ENCODE measurements at regions not wholly inside any gene's neighbourhood (a gene's known extent, or its start where the extent isn't known, plus 50 kb on each side); places are given as distances from the start of the nearest gene placed in this dataset.

DNA sequence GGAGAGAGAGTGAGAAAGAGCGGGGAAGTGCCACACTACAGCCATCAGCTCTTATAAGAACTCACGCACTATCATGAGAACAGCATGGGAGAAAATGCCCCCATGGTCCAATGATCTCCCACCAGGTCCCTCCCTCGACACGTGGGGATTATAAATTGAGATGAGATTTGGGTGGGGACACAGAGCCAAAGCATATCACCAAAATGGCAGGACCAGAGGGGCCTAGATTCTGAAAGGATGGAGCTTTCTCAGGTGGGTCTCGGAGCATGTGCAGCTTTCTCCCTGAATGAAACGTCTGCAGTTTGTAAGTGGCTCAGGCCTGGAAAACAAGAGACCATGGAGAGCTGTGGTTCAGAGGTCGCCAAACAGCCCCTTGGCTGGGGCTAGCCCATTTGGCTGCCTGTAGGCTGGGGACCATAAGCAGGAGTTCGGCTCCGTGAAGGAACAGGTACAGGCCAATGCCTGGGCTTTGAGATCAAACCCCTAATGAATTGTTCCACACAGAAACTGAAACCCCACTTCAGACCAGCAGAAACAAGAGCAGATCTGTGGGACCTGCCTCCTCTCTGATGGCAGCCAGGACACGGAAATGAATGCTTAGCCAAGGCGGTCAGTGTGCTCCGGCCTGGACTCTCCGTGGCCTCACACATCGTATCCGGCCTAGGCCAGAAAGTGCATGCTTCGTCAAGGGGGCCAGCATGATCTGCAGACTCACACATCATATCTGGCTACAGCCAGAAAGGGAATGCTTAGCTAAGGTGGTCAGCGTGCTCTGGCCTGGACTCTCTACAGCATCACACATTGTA, 111.2 kb upstream of the TMEM18 start:
- no peaks in the 10 kb centered on the region for H3K36me3 ChIP-seq (ENCODE audit: control insufficient read depth, insufficient read depth, low read length)
- no peak overlapping the region for H3K27ac ChIP-seq (ENCODE audit: insufficient read depth, low read length, poor library complexity, severe bottlenecking)
- peaks cover 0 to 5% (median 0%) of the 10 kb centered on the region in 4 donors for H3K4me1 Mint-ChIP-seq
- H3K27me3 ChIP-seq (ENCODE audit: control insufficient read depth, insufficient read depth, low read length): no peaks in the 10 kb centered on the region
- no peaks in the 10 kb centered on the region for H3K9me3 Mint-ChIP-seq
- DNase-seq: no peak
- H3K27me3 Mint-ChIP-seq: peaks cover 8% of the 10 kb centered on the region
- H3K4me3 ChIP-seq (ENCODE audit: low read depth, low read length): no peak overlapping the region
- ATAC-seq (ENCODE audit: low read depth in 2 of 2): no peak
- H3K4me1 ChIP-seq (ENCODE audit: control insufficient read depth, insufficient read depth, low read length, poor library complexity, severe bottlenecking): no peaks in the 10 kb centered on the region
- no peak overlapping the region for H3K27ac Mint-ChIP-seq
- no peaks in the 10 kb centered on the region for H3K9me3 ChIP-seq (ENCODE audit: control insufficient read depth in 2 of 2, low read length in 2 of 2)
- H3K4me3 Mint-ChIP-seq: no peak overlapping the region
- H3K36me3 Mint-ChIP-seq: peaks cover 3% of the 10 kb centered on the region

DNA sequence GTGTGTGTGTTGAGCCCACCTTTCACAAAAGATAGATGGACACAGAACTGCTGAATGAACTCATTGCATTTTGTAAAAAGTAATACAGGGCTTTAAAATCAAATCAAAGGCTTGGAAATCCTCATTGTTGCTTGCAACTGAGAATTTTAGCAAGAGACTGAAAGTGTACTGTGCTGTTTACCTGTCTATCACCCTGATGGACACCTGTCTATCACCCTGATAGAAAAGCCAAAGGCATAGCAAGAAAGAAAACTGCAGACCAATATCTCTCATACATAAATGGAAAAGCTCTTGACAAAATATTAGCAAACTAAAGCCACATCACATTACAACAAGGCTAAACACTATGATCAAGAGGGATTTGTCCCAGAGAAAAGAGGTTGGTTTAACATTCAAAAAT, 107.5 kb upstream of the TMEM18 start:
- Mint-ChIP-seq H3K4me3 (no peak overlapping the region), H3K36me3 (peaks cover 3% of the 10 kb centered on the region)

DNA sequence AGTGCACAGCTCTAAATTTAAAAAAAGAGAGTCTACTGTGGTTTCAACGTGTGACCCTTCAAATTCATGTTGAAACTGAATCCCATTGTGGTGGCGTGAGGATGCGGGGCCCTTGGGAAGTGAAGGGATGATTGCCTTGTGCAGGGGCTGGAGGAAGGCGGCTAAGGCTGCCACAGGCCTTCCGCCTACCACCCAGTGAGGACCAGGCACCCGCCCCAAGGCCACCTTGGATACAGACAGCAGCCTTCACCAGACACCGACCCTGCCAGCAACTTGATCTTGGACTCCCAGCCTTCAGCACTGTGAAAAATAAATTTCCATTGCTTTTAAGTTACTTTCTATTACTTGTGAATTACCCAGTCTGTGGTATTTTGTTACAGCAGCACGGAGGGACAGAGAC, 103.4 kb upstream of the TMEM18 start:
- H3K4me1 ChIP-seq (ENCODE audit: control insufficient read depth, insufficient read depth, low read length, poor library complexity, severe bottlenecking): no peaks in the 10 kb centered on the region
- no peaks in the 10 kb centered on the region for H3K27me3 ChIP-seq (ENCODE audit: control insufficient read depth, insufficient read depth, low read length)
- no peak for ATAC-seq (ENCODE audit: low read depth in 2 of 2)
- H3K9me3 ChIP-seq (ENCODE audit: control insufficient read depth in 2 of 2, low read length in 2 of 2): no peaks in the 10 kb centered on the region
- Mint-ChIP-seq H3K27ac (no peak overlapping the region), H3K27me3 (peaks cover 5% of the 10 kb centered on the region), H3K36me3 (no peaks in the 10 kb centered on the region), H3K4me3 (peak overlapping the region in 1 of 4 donors; percentile 5), H3K4me1 (no peaks in the 10 kb centered on the region), H3K9me3 (peaks cover 0 to 2% (median 0%) of the 10 kb centered on the region in 7 donors)
- no peak for DNase-seq
- no peak overlapping the region for H3K27ac ChIP-seq (ENCODE audit: insufficient read depth, low read length, poor library complexity, severe bottlenecking)
- H3K4me3 ChIP-seq (ENCODE audit: low read depth, low read length): no peak overlapping the region
- no peaks in the 10 kb centered on the region for H3K36me3 ChIP-seq (ENCODE audit: control insufficient read depth, insufficient read depth, low read length)

More for the DNA sequence above, 107.5 kb upstream of the TMEM18 start:
- H3K27ac Mint-ChIP-seq: no peak overlapping the region
- ATAC-seq (ENCODE audit: low read depth in 2 of 2) (no peak), DNase-seq (no peak)
- no peaks in the 10 kb centered on the region for H3K4me1 Mint-ChIP-seq
- Histone ChIP-seq H3K27me3 (ENCODE audit: control insufficient read depth, insufficient read depth, low read length) (no peaks in the 10 kb centered on the region), H3K27ac (ENCODE audit: insufficient read depth, low read length, poor library complexity, severe bottlenecking) (no peak overlapping the region), H3K4me1 (ENCODE audit: control insufficient read depth, insufficient read depth, low read length, poor library complexity, severe bottlenecking) (no peaks in the 10 kb centered on the region), H3K36me3 (ENCODE audit: control insufficient read depth, insufficient read depth, low read length) (no peaks in the 10 kb centered on the region), H3K9me3 (ENCODE audit: control insufficient read depth in 2 of 2, low read length in 2 of 2) (no peaks in the 10 kb centered on the region), H3K4me3 (ENCODE audit: low read depth, low read length) (no peak overlapping the region)
- peaks cover 9% of the 10 kb centered on the region for H3K27me3 Mint-ChIP-seq
- H3K9me3 Mint-ChIP-seq: peaks cover 0 to 2% (median 0%) of the 10 kb centered on the region in 7 donors

DNA sequence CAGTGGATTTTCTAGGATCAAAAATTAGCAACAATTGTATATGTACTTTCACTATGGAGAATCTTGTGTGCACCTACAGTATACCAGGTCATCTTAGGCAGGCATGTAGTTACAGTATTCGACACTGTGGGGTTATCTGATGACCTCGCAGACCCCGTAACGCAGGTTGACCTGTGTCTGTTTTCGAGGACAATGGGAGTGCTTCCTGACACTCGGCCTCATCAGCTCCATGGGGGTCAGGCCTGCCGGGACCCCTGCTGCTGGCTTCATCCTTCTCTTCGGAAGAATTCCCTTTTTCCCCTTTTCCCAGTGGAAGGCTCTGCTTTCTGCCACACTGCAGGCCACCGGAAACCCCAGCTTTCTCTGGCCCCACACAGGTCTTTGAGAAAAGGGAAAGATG, 102.8 kb upstream of the TMEM18 start:
- ATAC-seq (ENCODE audit: low read depth in 2 of 2) (no peak), DNase-seq (no peak)
- Histone ChIP-seq H3K4me1 (ENCODE audit: control insufficient read depth, insufficient read depth, low read length, poor library complexity, severe bottlenecking) (no peaks in the 10 kb centered on the region), H3K27me3 (ENCODE audit: control insufficient read depth, insufficient read depth, low read length) (no peaks in the 10 kb centered on the region), H3K27ac (ENCODE audit: insufficient read depth, low read length, poor library complexity, severe bottlenecking) (no peak overlapping the region), H3K36me3 (ENCODE audit: control insufficient read depth, insufficient read depth, low read length) (no peaks in the 10 kb centered on the region), H3K4me3 (ENCODE audit: low read depth, low read length) (no peak overlapping the region), H3K9me3 (ENCODE audit: control insufficient read depth in 2 of 2, low read length in 2 of 2) (no peaks in the 10 kb centered on the region)
- H3K27me3 Mint-ChIP-seq: peaks cover 4% of the 10 kb centered on the region
- H3K27ac Mint-ChIP-seq: no peak overlapping the region
- peaks cover 0 to 2% (median 0%) of the 10 kb centered on the region in 7 donors for H3K9me3 Mint-ChIP-seq
- no peaks in the 10 kb centered on the region for H3K4me1 Mint-ChIP-seq
- no peaks in the 10 kb centered on the region for H3K36me3 Mint-ChIP-seq
- H3K4me3 Mint-ChIP-seq: no peak overlapping the region

DNA sequence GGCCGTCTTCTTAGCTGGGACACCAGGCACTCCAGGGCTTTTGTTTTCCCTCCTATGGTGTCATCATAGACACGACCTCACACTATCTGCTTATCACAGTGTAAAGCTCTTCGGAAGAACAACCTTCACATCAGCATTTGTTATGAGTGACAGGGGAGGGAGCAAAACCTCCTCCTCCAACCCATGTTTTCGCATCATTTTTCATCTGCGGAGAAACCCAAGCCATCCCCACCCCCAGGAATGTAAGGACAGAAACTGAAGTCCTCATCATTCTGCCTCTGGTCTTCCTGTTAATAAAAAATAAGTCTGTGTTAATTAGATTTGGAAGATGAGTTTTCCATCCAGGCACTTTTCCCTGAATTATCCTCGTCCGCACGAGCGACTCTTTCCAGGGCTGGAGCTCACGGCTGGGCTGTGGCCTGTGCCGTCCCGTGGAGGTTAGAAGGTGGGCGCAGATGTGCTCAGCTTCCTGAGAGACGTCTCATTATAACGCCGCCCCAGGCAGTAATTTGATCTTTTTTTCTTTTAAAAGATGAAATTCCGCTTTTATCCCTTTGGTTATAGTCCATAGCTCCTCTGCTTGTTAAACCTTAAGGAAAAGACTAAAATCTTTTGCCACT, 101.6 kb upstream of the TMEM18 start:
- H3K36me3 Mint-ChIP-seq: no peaks in the 10 kb centered on the region
- peaks cover 4% of the 10 kb centered on the region for H3K27me3 Mint-ChIP-seq
- Histone ChIP-seq H3K4me3 (ENCODE audit: low read depth, low read length) (no peak overlapping the region), H3K27me3 (ENCODE audit: control insufficient read depth, insufficient read depth, low read length) (no peaks in the 10 kb centered on the region), H3K27ac (ENCODE audit: insufficient read depth, low read length, poor library complexity, severe bottlenecking) (no peak overlapping the region), H3K36me3 (ENCODE audit: control insufficient read depth, insufficient read depth, low read length) (no peaks in the 10 kb centered on the region), H3K9me3 (ENCODE audit: control insufficient read depth in 2 of 2, low read length in 2 of 2) (no peaks in the 10 kb centered on the region), H3K4me1 (ENCODE audit: control insufficient read depth, insufficient read depth, low read length, poor library complexity, severe bottlenecking) (no peaks in the 10 kb centered on the region)
- H3K9me3 Mint-ChIP-seq: peaks cover 0 to 2% (median 0%) of the 10 kb centered on the region in 7 donors
- no peaks in the 10 kb centered on the region for H3K4me1 Mint-ChIP-seq
- ATAC-seq (ENCODE audit: low read depth in 2 of 2) (no peak), DNase-seq (no peak)
- H3K27ac Mint-ChIP-seq: no peak overlapping the region
- no peak overlapping the region for H3K4me3 Mint-ChIP-seq

DNA sequence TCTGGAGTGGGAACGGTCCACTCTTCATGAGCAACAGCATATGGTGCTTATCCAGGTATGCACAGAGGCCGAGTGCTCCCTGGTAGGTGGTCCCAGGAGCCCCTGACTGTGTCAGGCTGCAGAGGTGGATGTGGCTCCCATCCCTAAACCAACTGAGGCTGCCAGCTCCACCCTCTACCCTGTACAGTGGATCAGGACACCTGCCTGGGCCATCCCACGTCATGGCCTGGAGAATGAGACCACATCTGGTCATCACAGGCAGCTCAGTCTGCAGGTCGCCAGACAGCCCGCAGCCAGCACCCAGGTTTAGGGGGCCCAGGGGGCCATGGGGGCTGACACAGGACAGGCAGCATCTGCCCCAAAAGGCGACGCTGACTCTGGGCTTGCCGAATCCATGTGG, 100.3 kb upstream of the TMEM18 start:
- Mint-ChIP-seq H3K27me3 (no peaks in the 10 kb centered on the region), H3K9me3 (peaks cover 0 to 2% (median 0%) of the 10 kb centered on the region in 7 donors), H3K27ac (no peak overlapping the region), H3K4me1 (no peaks in the 10 kb centered on the region), H3K4me3 (no peak overlapping the region), H3K36me3 (no peaks in the 10 kb centered on the region)
- Histone ChIP-seq H3K27ac (ENCODE audit: insufficient read depth, low read length, poor library complexity, severe bottlenecking) (no peak overlapping the region), H3K4me3 (ENCODE audit: low read depth, low read length) (no peak overlapping the region), H3K27me3 (ENCODE audit: control insufficient read depth, insufficient read depth, low read length) (no peaks in the 10 kb centered on the region), H3K36me3 (ENCODE audit: control insufficient read depth, insufficient read depth, low read length) (no peaks in the 10 kb centered on the region), H3K9me3 (ENCODE audit: control insufficient read depth in 2 of 2, low read length in 2 of 2) (no peaks in the 10 kb centered on the region), H3K4me1 (ENCODE audit: control insufficient read depth, insufficient read depth, low read length, poor library complexity, severe bottlenecking) (no peaks in the 10 kb centered on the region)
- no peak for DNase-seq
- ATAC-seq (ENCODE audit: low read depth in 2 of 2): no peak

DNA sequence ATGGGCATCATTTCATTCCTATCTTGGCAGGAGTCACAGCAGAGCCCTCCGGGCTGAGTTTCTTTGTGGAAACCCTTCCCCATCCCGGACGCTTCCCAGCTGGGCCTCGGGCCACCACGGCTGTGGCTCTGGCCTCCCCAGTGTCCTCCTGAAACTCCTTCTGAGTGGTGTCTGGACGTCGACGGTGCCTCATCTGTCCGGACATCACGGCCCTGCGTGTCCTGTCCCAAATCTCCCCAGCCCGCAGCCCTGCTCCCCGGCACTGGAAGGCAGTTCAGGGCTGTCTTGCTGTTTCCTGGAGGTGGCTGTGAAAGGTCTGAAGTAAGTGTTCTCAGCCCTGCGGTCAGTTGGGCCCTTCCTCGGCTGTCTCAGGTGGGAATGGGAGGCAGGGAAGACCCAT, 99.8 kb upstream of the TMEM18 start:
- Histone ChIP-seq H3K27ac (ENCODE audit: insufficient read depth, low read length, poor library complexity, severe bottlenecking) (no peak overlapping the region), H3K9me3 (ENCODE audit: control insufficient read depth in 2 of 2, low read length in 2 of 2) (no peaks in the 10 kb centered on the region), H3K27me3 (ENCODE audit: control insufficient read depth, insufficient read depth, low read length) (no peaks in the 10 kb centered on the region), H3K4me3 (ENCODE audit: low read depth, low read length) (no peak overlapping the region), H3K36me3 (ENCODE audit: control insufficient read depth, insufficient read depth, low read length) (no peaks in the 10 kb centered on the region), H3K4me1 (ENCODE audit: control insufficient read depth, insufficient read depth, low read length, poor library complexity, severe bottlenecking) (no peaks in the 10 kb centered on the region)
- no peaks in the 10 kb centered on the region for H3K4me1 Mint-ChIP-seq
- no peak for ATAC-seq (ENCODE audit: low read depth in 2 of 2)
- DNase-seq: no peak
- H3K4me3 Mint-ChIP-seq: no peak overlapping the region
- no peak overlapping the region for H3K27ac Mint-ChIP-seq
- no peaks in the 10 kb centered on the region for H3K27me3 Mint-ChIP-seq
- no peaks in the 10 kb centered on the region for H3K36me3 Mint-ChIP-seq
- peaks cover 0 to 2% (median 0%) of the 10 kb centered on the region in 7 donors for H3K9me3 Mint-ChIP-seq

DNA sequence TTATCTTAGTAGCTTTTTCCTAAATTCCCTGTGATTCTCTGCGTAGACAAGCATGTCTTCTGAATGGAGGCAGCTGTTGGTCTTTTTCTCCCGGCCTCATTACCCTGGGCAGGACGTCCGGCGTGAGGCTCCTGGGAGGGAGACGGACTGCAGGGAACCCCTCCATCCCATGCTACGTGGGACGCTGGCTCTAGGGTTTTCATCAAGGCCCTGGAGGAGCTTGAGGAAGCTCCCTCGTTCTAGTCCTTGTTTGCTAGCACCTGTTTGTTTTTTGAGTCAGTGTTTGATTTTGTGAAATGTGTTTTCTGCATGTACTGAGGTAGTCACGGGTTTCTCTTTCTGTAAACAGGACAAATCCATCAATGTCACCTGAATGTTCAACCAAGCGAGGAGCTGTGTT, 99.3 kb upstream of the TMEM18 start:
- Histone ChIP-seq H3K27me3 (ENCODE audit: control insufficient read depth, insufficient read depth, low read length) (no peaks in the 10 kb centered on the region), H3K27ac (ENCODE audit: insufficient read depth, low read length, poor library complexity, severe bottlenecking) (no peak overlapping the region), H3K36me3 (ENCODE audit: control insufficient read depth, insufficient read depth, low read length) (no peaks in the 10 kb centered on the region), H3K4me1 (ENCODE audit: control insufficient read depth, insufficient read depth, low read length, poor library complexity, severe bottlenecking) (no peaks in the 10 kb centered on the region), H3K4me3 (ENCODE audit: low read depth, low read length) (no peak overlapping the region), H3K9me3 (ENCODE audit: control insufficient read depth in 2 of 2, low read length in 2 of 2) (no peaks in the 10 kb centered on the region)
- Mint-ChIP-seq H3K27me3 (no peaks in the 10 kb centered on the region), H3K27ac (no peak overlapping the region), H3K4me1 (no peaks in the 10 kb centered on the region), H3K36me3 (no peaks in the 10 kb centered on the region), H3K4me3 (no peak overlapping the region), H3K9me3 (no peaks in the 10 kb centered on the region)
- ATAC-seq (ENCODE audit: low read depth in 2 of 2) (no peak), DNase-seq (no peak)
